Ureter (tissue), 1 donor: ENCODE measurements at regions not wholly inside any gene's neighbourhood (a gene's known extent, or its start where the extent isn't known, plus 50 kb on each side); places are given as distances from the start of the nearest gene placed in this dataset.

Experiments used
- DNase-seq: peaks from one replicate; pipeline ENCODE4 v3.0.0-alpha.2; 2020; ENCODE audit warnings: low spot score
- donor health status: DM: yes; HTN: yes; CAD: no.

DNA sequence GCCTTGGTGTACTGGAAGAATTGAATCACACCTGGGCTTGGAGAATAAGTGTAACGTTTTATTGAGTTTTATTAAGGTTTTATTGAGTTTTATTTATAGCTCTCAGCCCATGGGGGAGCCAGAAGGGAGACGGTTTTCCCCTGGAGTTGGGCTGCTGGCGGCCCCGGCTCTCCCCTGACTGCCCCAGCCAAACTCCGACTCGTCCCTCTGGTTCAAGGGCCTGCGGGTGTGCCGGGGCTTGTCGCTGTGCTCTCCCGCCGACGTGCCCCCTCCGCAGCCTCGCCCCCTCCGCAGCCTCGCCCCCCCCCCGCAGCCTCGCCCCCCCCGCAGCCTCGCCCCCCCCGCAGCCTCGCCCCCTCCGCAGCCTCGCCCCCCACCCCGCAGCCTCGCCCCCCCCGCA, 326.1 kb upstream of the RTL1 start:
- no peak for DNase-seq

DNA sequence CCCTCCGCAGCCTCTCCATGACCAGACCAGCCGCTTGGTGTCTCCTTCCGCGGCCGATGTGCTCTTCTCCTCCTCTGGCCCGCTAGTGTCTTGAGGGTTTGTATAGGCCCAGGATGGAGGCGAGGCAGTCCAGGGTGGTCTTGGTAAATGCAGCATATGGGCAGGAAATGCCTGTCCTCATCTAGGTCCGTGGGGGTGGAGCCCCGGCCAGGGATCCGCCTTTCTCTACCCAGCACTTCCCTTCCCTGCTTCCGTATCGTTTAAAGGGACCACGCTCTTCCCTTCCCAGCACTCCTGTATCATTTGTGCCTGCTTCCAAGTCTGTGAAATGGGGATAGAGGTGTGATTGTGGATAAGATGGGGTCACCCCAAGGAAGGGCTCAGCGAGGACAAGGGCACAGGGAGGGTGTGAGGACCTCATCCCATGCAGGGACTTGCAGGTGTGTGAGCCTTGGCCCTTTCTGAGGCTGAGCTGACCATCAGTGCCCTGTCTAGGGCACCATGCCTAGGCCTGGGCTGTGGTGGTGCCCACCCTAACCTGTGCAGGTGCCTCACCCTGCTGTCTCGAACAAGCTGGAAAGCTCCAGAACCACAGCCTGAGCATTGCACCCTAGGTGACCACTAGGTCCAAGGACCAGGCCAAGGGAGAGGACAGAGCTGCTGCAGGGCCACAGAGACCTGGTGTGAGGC, 326.8 kb upstream of the RTL1 start:
- DNase-seq, result peak; percentile 35

DNA sequence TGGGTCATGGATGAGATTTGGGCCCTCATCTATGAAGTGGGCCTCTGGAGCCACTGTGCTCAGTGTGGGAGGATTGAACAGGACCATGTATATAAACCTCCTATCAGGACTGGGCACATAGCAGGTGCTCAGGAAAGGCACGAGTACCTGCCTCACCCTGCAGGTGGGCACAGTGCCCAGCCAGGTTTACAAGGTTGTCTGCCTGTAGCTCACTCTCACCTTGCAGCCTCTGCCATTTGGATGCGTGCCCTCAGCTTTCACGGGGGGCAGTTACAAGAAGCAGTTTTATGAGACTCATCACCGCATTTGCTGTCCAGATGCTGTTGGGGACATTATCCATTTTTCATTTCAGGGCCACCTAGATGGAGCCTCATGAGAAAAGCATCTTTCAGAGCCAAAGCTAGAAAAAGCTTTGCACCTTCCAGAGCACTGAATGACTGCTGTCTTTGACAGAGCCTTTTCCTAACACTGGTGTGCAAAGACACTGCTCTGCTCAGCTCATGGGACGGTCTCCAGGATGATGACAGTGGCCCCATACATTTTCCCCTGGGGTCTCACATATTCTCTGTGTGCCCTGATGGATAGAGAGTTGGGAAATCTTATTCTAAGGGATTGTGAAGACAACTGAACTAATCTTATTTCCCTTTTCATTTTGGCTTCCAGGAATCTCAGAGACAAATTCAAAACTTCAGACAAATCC, 327.5 kb upstream of the RTL1 start:
- DNase-seq, result no peak

DNA sequence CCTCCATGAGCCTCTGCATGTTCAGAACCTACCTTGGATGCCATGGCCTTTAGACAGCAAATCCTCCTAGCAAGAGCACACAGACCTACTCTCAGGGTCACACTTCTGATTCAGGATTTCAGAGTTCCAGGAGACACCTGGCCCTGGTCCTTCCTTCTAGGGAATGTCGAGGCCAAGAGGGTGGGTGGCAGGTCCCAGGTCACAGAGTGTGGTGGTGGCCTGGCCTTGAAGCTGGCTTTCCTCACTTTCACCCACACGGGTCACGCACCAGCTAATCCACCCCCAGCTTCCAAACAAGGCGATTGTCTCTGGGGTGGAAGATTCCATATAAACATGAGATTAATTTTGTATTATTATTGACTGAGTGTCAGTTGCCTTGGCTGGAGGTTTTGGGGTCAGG, 328.3 kb upstream of the RTL1 start:
- no peak for DNase-seq

DNA sequence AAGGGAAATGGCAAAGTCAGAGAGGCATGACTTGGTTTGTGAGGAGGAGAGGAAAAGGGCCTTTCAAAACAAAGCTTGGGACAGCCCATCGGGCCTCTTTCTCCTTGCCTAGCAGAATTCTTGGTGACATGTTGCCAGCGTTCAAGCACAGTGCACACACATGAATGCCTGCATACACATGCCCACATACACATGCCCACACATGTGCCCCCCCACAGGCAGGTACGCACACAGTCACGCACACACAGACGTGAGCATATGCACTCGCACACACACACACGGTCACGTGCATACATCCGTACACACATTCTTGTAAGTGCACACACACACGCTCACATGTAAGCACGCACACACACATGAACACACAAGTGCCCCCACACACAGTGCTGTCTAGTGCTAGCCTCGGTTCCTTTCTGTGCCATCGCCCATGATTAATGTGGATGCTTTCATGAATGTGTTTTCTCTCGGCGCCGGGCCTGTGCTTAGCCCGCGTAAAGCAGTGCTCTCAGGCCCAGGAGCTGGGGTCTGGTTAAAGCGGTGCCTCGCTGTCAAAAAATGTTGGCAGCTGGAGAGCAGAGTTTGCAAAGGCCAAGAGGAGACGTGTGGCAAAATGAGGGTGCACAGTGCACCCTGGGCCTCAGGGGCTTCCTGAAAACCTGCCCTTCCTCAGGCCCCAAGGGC, 328.8 kb upstream of the DIO3 start:
- DNase-seq, result no peak

DNA sequence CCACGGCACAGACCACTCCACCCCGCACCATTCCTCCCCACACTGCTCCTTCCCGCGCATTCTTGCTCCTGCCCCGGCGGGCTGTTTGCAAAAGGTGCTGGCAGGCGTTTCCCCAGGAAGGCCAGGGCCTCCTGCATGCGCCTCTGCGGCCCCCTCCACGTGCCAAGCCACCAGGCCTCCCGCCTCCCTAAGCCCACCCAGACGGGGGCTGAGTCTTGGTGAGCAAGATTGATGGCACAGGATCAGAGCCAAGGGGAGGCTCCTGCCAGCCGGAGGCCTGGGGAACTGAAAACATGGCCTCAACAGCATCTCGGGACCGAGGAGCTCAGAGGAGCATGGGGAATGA, 328.3 kb upstream of the DIO3 start:
- no peak for DNase-seq

DNA sequence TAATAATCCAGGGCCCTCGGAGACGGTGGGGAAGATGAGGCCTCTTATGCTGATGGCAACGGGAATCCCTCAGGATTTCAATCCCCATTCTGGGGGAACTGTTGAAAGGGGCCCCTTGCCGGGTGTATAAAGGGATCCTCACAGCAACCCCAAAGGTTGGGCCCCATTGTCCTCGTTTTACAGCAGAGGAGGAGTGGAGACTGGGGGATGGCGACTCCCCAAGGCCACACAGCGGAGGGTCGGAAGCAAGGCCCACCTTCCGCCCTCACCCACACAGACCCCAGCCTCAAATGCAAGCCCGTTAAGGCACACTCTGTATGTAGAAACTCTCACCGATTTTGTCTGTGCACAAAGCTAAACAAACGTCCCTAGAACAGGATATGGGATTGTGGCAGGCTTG, 327.9 kb upstream of the DIO3 start:
- DNase-seq, result no peak

DNA sequence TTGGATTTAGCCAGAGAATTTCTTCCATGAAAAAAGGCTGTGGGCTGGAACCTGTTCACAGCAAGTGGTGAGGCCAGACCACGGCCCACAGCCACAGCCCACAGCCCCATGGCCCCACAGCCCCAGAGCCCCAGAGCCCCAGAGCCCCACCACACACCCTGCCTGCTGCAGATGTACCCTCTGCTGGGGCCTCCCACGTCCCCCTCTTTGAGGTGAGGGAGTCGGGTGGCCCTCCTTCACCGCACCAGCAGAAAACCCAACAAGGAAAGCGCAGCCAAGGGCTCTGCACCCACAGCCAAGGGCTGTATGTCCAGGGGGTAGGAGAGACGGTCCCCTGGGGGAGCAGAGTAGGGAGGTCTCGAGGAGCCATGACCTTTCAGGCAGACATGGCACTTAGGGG, 327.5 kb upstream of the DIO3 start:
- DNase-seq, result no peak

DNA sequence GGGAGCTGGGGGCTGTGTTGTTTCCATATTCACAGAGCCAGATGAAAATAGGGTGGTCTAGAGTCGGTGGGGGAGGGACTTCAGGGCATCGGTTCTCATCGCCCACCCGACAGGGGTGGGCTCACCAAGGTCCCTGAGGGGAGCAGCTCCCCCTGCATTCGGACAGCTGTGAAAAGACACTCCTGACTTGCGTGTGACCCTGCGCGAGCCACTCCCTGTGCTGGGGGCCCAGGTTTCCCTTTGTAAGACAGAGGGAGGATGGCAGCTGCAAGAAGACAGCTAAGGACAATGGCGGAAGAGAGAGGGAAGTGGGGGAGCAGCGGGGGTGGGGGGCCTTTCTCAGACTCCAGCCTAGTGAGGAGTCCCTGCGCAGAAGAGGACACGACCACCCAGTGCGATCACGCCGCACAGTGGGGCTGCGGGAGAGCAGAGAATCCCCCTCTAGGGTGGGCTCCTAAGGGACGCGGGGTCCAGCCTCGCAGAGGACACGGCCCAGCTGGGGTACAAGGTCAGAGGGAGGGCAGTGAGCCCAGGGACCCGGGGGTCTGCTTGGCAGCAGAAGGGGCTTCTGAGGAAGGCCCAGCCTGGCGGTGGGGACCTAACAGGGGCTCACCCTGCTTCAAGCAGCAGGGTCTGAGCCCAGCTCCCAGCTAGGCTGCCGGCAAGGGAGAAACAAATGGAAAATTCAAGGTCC, 326.9 kb upstream of the DIO3 start:
- DNase-seq, result no peak

DNA sequence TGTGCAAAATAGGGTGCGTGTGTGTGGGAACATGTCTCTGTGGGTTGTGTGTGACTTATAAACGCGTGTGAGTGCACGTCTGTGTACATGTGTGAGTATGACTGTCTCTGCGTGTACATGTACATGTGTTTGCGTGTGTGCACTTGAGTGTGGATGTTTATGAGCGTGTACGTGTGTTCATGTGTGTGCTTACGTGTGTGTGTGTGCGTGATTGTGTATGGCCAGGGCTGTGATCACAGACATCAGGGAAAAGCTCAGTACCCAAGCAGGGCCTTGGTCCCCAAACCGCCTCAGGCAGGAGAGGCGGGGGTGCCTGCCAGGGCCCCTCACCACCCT, 326.3 kb upstream of the DIO3 start:
- DNase-seq, result no peak

DNA sequence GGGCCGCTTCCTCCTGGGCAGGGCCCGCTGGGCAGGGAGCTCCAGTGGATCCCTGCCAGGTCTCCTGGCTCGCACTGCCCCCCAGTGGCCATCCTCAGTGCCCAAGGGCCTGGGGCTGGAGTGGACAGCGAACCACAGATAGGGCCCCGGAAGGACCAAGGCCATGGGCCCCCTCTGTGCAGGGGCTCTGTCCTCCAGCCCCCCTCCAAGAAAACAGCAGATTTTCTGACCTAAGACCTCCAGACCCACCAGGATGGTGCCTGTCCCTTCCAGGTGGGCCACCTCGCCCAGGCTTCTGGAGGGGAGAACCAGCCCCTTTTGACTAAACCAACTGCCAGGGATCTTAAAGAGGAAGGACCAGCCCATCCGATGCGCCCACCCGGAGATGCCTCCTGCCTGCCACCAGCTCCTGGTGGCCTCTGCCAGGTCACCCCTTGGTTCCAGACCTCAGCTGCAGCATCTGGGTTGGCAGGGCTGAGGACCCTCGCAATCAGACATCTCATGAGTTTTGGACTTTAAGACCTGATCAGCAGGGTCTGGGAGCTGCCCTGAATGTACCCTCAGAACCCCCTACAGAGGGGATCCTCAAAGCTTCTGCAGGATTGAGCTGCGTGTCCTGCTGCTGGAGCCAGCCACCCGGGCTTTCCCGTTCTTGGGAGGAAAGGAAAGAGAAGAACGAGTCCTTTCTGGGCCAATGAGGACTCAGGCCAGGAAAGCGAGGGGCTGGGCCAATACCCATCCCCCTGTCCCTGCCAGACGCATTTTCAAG, 325.8 kb upstream of the DIO3 start:
- no peak for DNase-seq

DNA sequence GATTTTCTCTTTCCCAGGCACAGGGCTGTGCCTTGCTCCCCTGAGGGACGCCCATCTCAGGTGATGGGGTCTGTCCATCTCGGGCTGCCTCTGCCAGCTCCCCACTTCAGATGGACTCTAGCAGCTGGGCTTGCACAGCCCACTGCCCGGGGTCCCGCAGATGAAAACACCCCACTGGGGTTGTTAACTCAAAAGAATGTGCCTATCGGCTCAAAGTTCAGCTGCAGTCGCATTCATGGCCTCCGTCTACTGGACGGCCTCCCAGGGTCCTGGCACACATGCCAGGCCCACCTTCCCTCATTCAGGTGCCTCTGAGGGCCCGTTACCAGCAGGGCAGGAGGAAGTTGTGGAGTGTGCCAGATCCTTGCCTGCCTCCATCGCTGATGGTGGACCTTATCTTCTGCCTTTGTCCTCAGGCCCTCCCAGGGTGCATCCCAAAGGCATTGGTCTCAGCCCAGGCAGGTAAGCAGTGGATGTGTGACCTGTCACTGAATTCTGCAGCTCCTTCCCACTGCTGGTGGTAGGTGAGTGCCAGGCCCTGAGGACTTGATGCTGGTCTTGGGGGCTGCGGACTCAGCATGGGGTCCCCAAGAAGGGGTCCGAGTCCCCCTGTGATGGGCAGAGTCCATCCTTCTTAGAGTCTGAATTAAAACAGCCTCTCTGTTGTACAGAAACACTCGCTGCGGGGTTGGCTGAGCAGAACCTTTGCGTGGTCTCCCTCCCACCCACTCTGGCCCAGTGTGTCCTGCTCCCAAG, 324.6 kb upstream of the DIO3 start:
- no peak for DNase-seq

DNA sequence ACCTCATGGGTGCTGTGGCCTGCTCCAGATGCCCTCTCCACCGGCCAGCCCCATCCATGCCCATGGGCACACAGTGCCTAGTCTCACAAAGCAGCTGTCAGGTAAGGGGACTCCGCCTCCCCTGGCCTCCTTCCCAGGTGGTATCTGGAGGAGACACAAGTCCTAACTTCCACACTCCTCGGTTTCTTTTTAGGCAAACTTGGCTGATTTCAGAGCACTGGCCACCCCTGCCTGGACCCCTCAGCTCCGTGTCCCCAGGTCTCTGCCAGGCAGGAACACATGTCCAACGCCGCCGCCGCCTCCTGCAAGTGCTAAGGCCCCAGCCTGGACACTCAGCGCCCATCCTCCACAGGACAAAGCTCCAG, 324.1 kb upstream of the DIO3 start:
- no peak for DNase-seq

DNA sequence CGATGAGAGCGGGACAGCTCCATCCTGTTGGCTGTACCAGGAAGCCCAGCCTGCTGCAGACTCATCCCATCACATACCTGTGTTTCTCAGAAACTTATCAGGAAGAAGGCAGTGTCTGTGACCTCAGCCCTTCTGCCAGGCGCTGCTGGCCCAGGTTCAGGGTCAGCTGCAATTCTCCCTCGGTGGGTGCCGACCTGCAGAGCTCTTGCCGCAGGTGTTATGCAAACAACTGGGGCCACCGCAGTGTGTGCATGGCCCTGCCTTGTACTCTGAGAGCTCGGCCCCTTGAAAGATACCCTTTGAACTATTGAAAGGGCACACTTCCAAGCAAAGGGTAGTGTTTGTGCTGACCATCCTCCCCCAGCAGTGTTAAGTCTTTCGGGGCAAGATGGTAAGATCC, 322.2 kb upstream of the DIO3 start:
- no peak for DNase-seq

DNA sequence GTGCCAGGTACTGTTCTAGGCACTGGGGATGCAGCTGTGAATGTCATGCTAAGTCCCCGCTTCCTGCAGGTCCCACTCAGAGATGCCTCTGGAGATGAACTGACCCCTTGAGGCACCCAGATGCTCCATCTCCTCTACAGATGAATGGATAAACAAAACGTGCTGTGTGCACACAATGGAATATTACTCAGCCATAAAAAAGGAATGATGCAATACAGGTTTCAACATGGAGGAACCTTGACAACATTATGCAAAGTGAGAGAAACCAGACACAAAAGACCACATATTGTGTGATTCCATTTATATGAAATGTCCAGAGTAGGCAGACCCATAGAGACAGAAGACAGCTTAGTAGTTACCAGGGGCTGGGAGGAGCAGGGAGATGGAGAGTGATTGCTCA, 320.1 kb upstream of the DIO3 start:
- no peak for DNase-seq

DNA sequence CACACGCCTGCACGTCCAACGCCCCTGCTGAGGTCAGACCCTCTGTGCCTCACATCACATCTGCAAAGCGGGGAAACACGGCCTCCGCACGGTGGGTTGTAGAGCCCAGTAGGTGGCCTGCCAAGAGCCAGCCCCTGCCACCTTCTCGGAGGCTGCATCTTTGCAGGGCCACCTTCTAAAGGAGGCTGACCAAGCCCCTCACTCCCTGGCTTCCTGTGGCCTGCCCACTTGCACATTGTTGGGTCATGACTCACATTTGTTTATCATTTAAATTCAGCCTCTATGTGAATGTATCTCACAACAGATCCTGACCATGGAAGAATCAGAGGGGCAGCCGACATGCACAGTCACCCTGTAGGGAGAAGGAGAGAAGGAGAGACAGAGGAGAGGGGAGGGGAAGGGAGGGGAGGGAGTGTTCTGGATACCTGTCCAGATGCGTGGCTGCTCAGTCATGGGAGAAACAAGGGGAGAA, 319.5 kb upstream of the DIO3 start:
- no peak for DNase-seq

DNA sequence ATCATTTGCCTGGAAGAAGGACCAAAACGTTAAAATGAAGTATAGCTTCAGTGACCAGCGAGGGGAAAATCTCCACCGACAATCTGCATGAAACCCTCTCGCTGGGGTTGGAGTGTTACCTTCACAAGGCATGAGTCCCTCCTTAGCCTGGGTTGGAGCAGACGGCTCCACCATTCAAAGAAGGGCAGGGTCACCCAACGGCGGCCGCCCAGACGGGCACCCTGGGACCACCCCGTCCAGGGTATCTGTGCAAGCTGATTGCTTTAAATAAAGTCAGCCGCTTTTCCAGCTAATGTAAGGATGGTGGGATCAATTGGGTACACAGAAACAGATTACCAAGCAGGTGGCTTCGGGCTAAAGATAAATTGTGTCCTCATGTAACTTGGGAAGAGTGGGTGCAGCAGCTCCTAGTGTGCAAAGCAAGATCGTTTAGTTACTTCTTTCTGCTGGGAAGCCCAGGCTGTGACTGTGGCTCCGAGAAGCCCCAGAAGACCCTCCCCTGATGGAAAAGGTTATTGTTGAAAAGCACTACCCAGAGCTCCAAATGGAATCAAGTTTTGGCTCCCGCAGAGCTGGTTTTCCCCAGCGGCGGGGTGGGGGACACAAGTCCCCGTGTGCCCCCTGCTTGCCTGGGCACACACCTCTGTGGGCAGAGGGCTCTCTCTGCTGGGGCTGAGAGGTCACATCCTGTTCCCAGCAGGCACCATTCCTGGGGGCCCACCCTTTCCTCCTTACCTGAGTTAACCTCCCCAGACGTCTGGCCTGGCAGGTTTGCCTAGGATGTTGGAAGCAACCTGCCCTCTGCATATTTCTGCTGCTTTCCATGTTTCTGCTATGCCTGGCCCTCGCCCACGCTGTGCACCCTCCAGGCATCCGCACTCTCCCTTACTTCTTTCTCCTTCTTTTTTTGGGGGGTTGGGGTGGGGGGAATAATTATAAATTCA, 318.6 kb upstream of the DIO3 start:
- no peak for DNase-seq

DNA sequence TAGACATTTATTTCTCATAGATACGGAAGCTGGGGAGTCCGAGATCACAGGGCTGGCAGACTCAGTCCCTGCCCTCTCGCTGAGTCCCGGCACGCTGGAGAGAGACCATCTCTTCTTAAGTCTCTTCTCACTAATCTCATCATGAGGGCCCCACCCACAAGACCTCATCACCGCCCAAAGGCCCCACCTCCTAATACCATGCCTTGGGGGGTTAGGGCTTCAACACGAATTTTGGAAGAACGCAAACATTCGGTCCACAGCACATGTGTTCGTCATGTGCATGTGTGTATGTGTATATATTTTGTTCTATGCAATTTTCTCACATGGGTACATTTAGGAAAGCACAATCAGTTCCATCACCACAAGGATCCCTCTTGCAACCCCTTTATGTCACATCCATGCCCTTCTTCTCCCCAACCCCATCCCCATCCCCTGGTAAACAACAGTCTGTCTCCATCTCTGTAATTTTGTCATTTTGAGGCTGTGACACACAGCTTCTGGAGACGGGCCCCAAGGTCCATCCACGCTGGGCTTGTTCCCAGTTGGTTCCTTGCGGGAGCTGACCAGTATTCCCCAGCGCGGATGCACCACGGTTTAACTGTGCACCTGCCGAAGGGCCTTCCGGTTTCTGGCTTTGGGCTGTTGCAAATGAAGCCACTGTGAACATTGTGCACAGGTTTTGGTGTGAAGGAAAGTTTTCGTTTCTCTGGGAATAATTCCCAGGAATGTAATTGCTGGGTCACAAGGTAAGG, 317.5 kb upstream of the DIO3 start:
- DNase-seq, result no peak
